Mesenchymal stem cell (in vitro differentiated cells and primary cell): ENCODE measurements at regions not wholly inside any gene's neighbourhood (a gene's known extent, or its start where the extent isn't known, plus 50 kb on each side); places are given as distances from the start of the nearest gene placed in this dataset.
A peak's percentile ranks its signal among the peaks of the same experiment; 100 is the strongest.

Experiments
- DNase-seq: peaks from one replicate; pipeline ENCODE4 v3.0.0-alpha.2; 2013
- H2AFZ ChIP-seq: one replicate; pipeline ENCODE4 v1.6.1; 2013; ENCODE audit warnings: low read depth, mild to moderate bottlenecking, control low read depth, inconsistent platforms, low read length, moderate library complexity
- H2AK5ac ChIP-seq: 2 replicates; pipeline ENCODE4 v1.6.1; 2013; ENCODE audit warnings: low read length, moderate library complexity, mild to moderate bottlenecking, inconsistent platforms; ENCODE audit not compliant: severe bottlenecking
- H2BK120ac ChIP-seq: one replicate; pipeline ENCODE4 v1.6.1; 2013; ENCODE audit warnings: low read depth, mild to moderate bottlenecking, inconsistent platforms, low read length, moderate library complexity
- H2BK12ac ChIP-seq, 2 experiments: one replicate each; pipeline ENCODE4 v1.6.1; 2013; ENCODE audit warnings: inconsistent platforms in 2 of 2, low read length in 2 of 2, mild to moderate bottlenecking in 2 of 2, moderate library complexity in 2 of 2, control low read depth in 1 of 2
- H2BK15ac ChIP-seq: one replicate; pipeline ENCODE4 v1.6.1; 2013; ENCODE audit warnings: mild to moderate bottlenecking, low read depth, inconsistent platforms; ENCODE audit not compliant: poor library complexity, severe bottlenecking
- H2BK5ac ChIP-seq: 2 replicates; pipeline ENCODE4 v1.6.1; 2013; ENCODE audit warnings: low read depth, mild to moderate bottlenecking, low read length, control low read depth, inconsistent platforms; ENCODE audit not compliant: poor library complexity, severe bottlenecking
- H3K14ac ChIP-seq, 2 experiments: one replicate each; pipeline ENCODE4 v1.6.1; 2013; ENCODE audit warnings: inconsistent platforms in 2 of 2, low read length in 2 of 2, control low read depth in 1 of 2, mild to moderate bottlenecking in 1 of 2, moderate library complexity in 1 of 2
- H3K18ac ChIP-seq, 2 experiments: one replicate each; pipeline ENCODE4 v1.6.1; 2013; ENCODE audit warnings: inconsistent platforms in 2 of 2, low read length in 2 of 2, control low read depth in 1 of 2, low read depth in 1 of 2, mild to moderate bottlenecking in 1 of 2
- H3K23ac ChIP-seq, 2 experiments: one replicate each; pipeline ENCODE4 v1.6.1; 2013; ENCODE audit warnings: inconsistent platforms in 2 of 2, low read length in 2 of 2, mild to moderate bottlenecking in 2 of 2, moderate library complexity in 2 of 2, control low read depth in 1 of 2
- H3K27ac ChIP-seq: 2 replicates; pipeline ENCODE4 v1.5.1; 2013; ENCODE audit warnings: mild to moderate bottlenecking, moderate library complexity, low read length, control low read depth, inconsistent platforms; ENCODE audit not compliant: poor library complexity, severe bottlenecking
- H3K27me3 ChIP-seq, 2 experiments: 2 replicates each; pipeline versions ENCODE4 v1.6.1 to v1.7.0; 2013; ENCODE audit warnings: low read length in 2 of 2, mild to moderate bottlenecking in 2 of 2, moderate library complexity in 2 of 2, control low read depth in 1 of 2, inconsistent platforms in 1 of 2; ENCODE audit not compliant: control insufficient read depth in 1 of 2, insufficient read depth in 1 of 2
- H3K36me3 ChIP-seq, 2 experiments: 2 replicates each; pipeline versions ENCODE4 v1.6.1 to v1.7.0; 2013; ENCODE audit warnings: low read length in 2 of 2, control low read depth in 1 of 2, inconsistent platforms in 1 of 2, low read depth in 1 of 2, mild to moderate bottlenecking in 1 of 2; ENCODE audit not compliant: insufficient read depth in 2 of 2, control insufficient read depth in 1 of 2
- H3K4ac ChIP-seq, 2 experiments: one replicate each; pipeline ENCODE4 v1.6.1; 2013; ENCODE audit warnings: inconsistent platforms in 2 of 2, low read length in 2 of 2, mild to moderate bottlenecking in 2 of 2, moderate library complexity in 2 of 2, control low read depth in 1 of 2, low read depth in 1 of 2
- H3K4me1 ChIP-seq: 2 replicates; pipeline ENCODE4 v1.6.1; 2013; ENCODE audit warnings: low read depth, low read length, control low read depth; ENCODE audit not compliant: control insufficient read depth, insufficient read depth
- H3K4me2 ChIP-seq: 2 replicates; pipeline ENCODE4 v1.6.1; 2013; ENCODE audit warnings: low read length, mild to moderate bottlenecking, inconsistent platforms; ENCODE audit not compliant: poor library complexity, severe bottlenecking
- H3K4me3 ChIP-seq, 2 experiments: 2 replicates each; pipeline versions ENCODE4 v1.5.1 to v1.7.0; 2013; ENCODE audit warnings: low read length in 2 of 2, mild to moderate bottlenecking in 2 of 2, control low read depth in 1 of 2, low read depth in 1 of 2; ENCODE audit not compliant: insufficient read depth in 1 of 2
- H3K79me1 ChIP-seq: replicated peaks from 2 replicates; pipeline ENCODE4 v1.6.1; 2013; ENCODE audit warnings: mild to moderate bottlenecking, control low read depth, low read length, inconsistent platforms; ENCODE audit not compliant: poor library complexity, severe bottlenecking
- H3K9ac ChIP-seq: 2 replicates; pipeline ENCODE4 v1.7.0; 2013; ENCODE audit warnings: mild to moderate bottlenecking, low read length, moderate library complexity
- H3K9me3 ChIP-seq: 2 replicates; pipeline ENCODE4 v1.7.0; 2013; ENCODE audit warnings: mild to moderate bottlenecking, low read length; ENCODE audit not compliant: control insufficient read depth
- H4K8ac ChIP-seq: one replicate; pipeline ENCODE4 v1.6.1; 2013; ENCODE audit warnings: inconsistent platforms, mild to moderate bottlenecking, low read length, moderate library complexity
- H4K91ac ChIP-seq: one replicate; pipeline ENCODE4 v1.6.1; 2013; ENCODE audit warnings: mild to moderate bottlenecking, low read length, inconsistent platforms
- WGBS: methylation state at CpG from one replicate; pipeline ENCODE4 v1.1.7; 2013; ENCODE audit warnings: mixed read lengths; 5-methylcytosine and 5-hydroxymethylcytosine counted together

DNA sequence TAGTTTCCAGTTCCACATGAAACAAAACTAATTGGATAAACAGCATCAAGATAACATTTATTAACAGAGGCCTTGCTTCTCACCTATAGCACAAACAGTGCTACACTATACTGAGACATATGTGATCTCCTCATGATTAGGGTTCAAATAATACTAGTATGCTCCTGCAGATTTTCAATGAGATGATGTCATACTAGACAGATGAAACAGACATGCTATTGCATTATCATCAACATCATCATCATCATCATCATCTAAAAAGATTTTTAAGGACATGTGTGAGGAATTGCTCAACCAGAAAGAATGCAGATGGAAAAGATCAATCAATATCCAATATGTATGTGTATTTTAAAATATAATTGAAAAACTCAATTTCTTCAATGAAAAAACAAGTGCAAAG lies 932.3 kb downstream of the METTL15 start:
- H4K91ac ChIP-seq: no peak overlapping the region
- no peak for DNase-seq
- H2BK5ac ChIP-seq: no peak overlapping the region
- H3K18ac ChIP-seq: no peak overlapping the region
- no peak overlapping the region for H3K4me3 ChIP-seq
- H3K27ac ChIP-seq: no peak overlapping the region
- no peak overlapping the region for H3K14ac ChIP-seq
- H3K4ac ChIP-seq: no peak overlapping the region
- no peaks in the 10 kb centered on the region for H3K9me3 ChIP-seq
- H3K79me1 ChIP-seq: no peaks in the 10 kb centered on the region
- H3K9ac ChIP-seq: no peak overlapping the region
- H4K8ac ChIP-seq: no peak overlapping the region
- no peak overlapping the region for H3K4me2 ChIP-seq
- H2BK12ac ChIP-seq: no peak overlapping the region
- no peak overlapping the region for H2AFZ ChIP-seq
- H3K27me3 ChIP-seq: no peaks in the 10 kb centered on the region
- no peak overlapping the region for H3K23ac ChIP-seq
- no peaks in the 10 kb centered on the region for H3K4me1 ChIP-seq
- H2BK120ac ChIP-seq: no peak overlapping the region
- H3K36me3 ChIP-seq: no peaks in the 10 kb centered on the region
- H2AK5ac ChIP-seq: no peak overlapping the region
- H2BK15ac ChIP-seq: no peak overlapping the region

DNA sequence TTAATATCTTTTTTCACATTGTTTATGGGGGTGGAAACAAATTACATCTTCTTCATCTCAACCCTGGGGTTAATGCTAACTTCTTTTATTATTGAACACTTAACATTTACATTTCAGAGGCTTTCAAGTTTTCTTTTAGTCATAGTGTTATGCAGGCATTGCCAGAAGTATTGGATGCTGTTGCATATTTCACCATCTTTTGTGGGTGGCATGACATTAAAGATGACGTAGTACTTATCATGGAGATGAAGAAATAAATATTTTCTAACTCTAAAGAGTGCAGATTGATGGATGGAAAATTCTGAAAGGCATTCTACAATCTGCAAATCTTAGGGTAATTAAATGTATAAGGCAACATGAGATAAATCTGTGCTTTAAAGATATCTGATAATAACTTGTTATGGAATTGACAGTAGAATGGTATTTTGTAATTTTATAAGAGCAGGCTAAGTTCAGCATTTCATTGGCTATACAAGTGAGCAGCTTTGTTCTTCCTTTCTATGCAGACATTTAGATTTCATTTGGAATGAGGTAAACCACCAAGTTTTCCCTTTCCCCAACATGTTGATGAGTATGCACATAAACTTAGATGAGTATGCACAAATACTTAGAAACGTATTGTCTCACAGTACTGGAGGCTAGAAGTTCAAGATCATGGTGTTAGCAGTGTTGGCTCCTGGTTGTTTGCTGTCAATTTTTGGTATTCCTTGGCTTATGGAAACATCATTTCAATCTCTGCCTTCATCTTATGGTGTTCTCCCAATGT lies 924.4 kb downstream of the METTL15 start:
- no peak overlapping the region for H3K4me2 ChIP-seq
- H3K36me3 ChIP-seq: no peaks in the 10 kb centered on the region
- H3K9ac ChIP-seq: no peak overlapping the region
- no peak for DNase-seq
- no peak overlapping the region for H2BK5ac ChIP-seq
- no peaks in the 10 kb centered on the region for H3K4me1 ChIP-seq
- no peaks in the 10 kb centered on the region for H3K79me1 ChIP-seq
- no peak overlapping the region for H2AK5ac ChIP-seq
- H3K4ac ChIP-seq: no peak overlapping the region
- H3K27me3 ChIP-seq: no peaks in the 10 kb centered on the region
- H3K4me3 ChIP-seq: no peak overlapping the region
- H2BK15ac ChIP-seq: no peak overlapping the region
- H3K23ac ChIP-seq: no peak overlapping the region
- no peak overlapping the region for H2BK12ac ChIP-seq
- no peak overlapping the region for H4K8ac ChIP-seq
- H2AFZ ChIP-seq: no peak overlapping the region
- peak overlapping the region in 1 of 2 experiments; percentile 11 for H3K18ac ChIP-seq
- H4K91ac ChIP-seq: no peak overlapping the region
- WGBS: 79% methylated on average over 2 of the region's 2 CpGs
- H3K9me3 ChIP-seq: peaks cover 45% of the 10 kb centered on the region
- no peak overlapping the region for H2BK120ac ChIP-seq
- H3K14ac ChIP-seq: no peak overlapping the region
- H3K27ac ChIP-seq: no peak overlapping the region

GRCh38 chr11:29029452-29029851 lies 921.3 kb downstream of the METTL15 start:
- H2AFZ ChIP-seq: no peak overlapping the region
- no peak overlapping the region for H3K18ac ChIP-seq
- DNase-seq: no peak
- H3K4me1 ChIP-seq: no peaks in the 10 kb centered on the region
- 100% methylated on average over 1 of the region's 2 CpGs for WGBS
- peaks cover 62% of the 10 kb centered on the region for H3K9me3 ChIP-seq
- no peak overlapping the region for H3K9ac ChIP-seq
- no peak overlapping the region for H2BK120ac ChIP-seq
- no peak overlapping the region for H3K4me3 ChIP-seq
- no peak overlapping the region for H3K14ac ChIP-seq
- no peak overlapping the region for H3K27ac ChIP-seq
- no peak overlapping the region for H3K4me2 ChIP-seq
- no peak overlapping the region for H3K23ac ChIP-seq
- H3K4ac ChIP-seq: no peak overlapping the region
- H3K27me3 ChIP-seq: no peaks in the 10 kb centered on the region
- H4K8ac ChIP-seq: no peak overlapping the region
- no peak overlapping the region for H4K91ac ChIP-seq
- no peaks in the 10 kb centered on the region for H3K79me1 ChIP-seq
- H2BK15ac ChIP-seq: no peak overlapping the region
- no peaks in the 10 kb centered on the region for H3K36me3 ChIP-seq
- no peak overlapping the region for H2BK5ac ChIP-seq
- no peak overlapping the region for H2AK5ac ChIP-seq
- H2BK12ac ChIP-seq: no peak overlapping the region

GRCh38 chr11:29027436-29027835 lies 919.2 kb downstream of the METTL15 start:
- H3K4me1 ChIP-seq: no peaks in the 10 kb centered on the region
- no peaks in the 10 kb centered on the region for H3K27me3 ChIP-seq
- H4K8ac ChIP-seq: no peak overlapping the region
- H2BK12ac ChIP-seq: no peak overlapping the region
- no peak overlapping the region for H2AK5ac ChIP-seq
- H2BK120ac ChIP-seq: no peak overlapping the region
- no peak overlapping the region for H2BK15ac ChIP-seq
- H3K14ac ChIP-seq: no peak overlapping the region
- H4K91ac ChIP-seq: no peak overlapping the region
- H3K27ac ChIP-seq: no peak overlapping the region
- H3K23ac ChIP-seq: no peak overlapping the region
- no peak for DNase-seq
- no peak overlapping the region for H2BK5ac ChIP-seq
- no peak overlapping the region for H3K4ac ChIP-seq
- peaks cover 54% of the 10 kb centered on the region for H3K9me3 ChIP-seq
- H3K4me2 ChIP-seq: no peak overlapping the region
- H3K79me1 ChIP-seq: no peaks in the 10 kb centered on the region
- no peak overlapping the region for H3K9ac ChIP-seq
- no CpG with 5 or more reads among the region's 1 CpG for WGBS
- H3K18ac ChIP-seq: no peak overlapping the region
- H3K36me3 ChIP-seq: no peaks in the 10 kb centered on the region
- no peak overlapping the region for H2AFZ ChIP-seq
- no peak overlapping the region for H3K4me3 ChIP-seq
